ENCODE measurements at regions not wholly inside any gene's neighbourhood (a gene's known extent, or its start where the extent isn't known, plus 50 kb on each side); places are given as distances from the start of the nearest gene placed in this dataset.

DNA sequence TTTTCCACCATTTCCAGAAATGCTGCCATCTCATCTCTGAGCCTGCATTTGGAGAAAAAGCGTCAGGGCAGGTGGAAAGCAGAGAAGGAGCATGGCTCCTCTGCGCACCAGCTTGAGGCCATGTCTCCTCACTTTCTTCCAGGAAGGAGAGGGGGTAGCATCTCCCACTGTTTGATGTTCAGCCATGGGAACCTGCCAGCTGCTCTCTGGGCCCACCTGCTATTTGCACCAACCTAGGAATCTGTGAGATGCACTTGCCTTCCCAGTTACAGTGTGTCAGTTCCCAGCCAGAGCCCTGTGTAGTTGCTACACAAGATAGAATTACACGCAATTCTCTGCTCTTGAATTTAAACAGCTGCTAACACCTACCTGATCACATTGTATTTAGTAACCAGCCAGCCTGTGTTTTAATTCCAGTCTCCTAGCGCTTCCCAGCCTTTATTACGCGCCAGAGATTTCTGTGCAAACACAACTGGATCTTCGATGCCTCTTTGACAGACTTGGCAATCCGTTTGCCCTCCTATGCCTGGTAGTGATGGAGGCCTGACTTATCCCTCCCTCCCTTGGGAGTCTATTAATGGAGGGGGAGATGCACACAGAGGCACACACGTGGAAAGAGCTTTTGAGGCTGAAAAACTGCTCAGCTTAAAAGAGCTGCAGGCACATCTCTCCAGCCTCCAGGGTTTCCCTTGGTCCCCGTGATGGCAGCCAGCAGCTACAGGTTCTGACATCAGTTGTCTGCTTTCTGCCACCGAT, 98.1 kb upstream of the SEC14L1 start:
- Histone ChIP-seq H3K4me2 (ENCODE audit: low read depth, low read length) (no peak overlapping the region), H2BK20ac (ENCODE audit: low read depth, low read length) (no peak overlapping the region), H3K4ac (ENCODE audit: low read depth, low read length) (no peak overlapping the region), H3K4me3 (ENCODE audit: insufficient read depth, low read depth, low read length) (no peak overlapping the region), H3K18ac (ENCODE audit: low read depth, low read length) (no peak overlapping the region), H2AFZ (replicated peaks; ENCODE audit: low read length, poor library complexity) (no peak overlapping the region), H3K27ac (ENCODE audit: insufficient read depth, low read length) (no peak overlapping the region), H3K36me3 (ENCODE audit: control insufficient read depth, insufficient read depth, low read length) (no peaks in the 10 kb centered on the region), H3K56ac (ENCODE audit: extremely low read depth, insufficient read depth, low read length) (no peak overlapping the region), H4K91ac (ENCODE audit: insufficient read depth, low read depth, low read length) (no peak overlapping the region), H2AK9ac (replicated peaks; ENCODE audit: low read depth, low read length, poor library complexity) (no peak overlapping the region), H2AK5ac (ENCODE audit: low read depth, low read length) (no peak overlapping the region), H4K5ac (ENCODE audit: low read depth, low read length) (no peak overlapping the region), H3K27me3 (ENCODE audit: control insufficient read depth, insufficient read depth, low read length) (peaks cover 29% of the 10 kb centered on the region), H3K9ac (ENCODE audit: low read depth, low read length) (no peak overlapping the region), H4K8ac (ENCODE audit: low read depth in 2 of 2, low read length in 2 of 2) (no peak overlapping the region), H3K9me3 (ENCODE audit: control insufficient read depth, insufficient read depth, low read length) (0 out of 2 replicates have a peak, but pooled peaks cover 1% of the 10 kb centered on the region), H3K4me1 (ENCODE audit: control insufficient read depth, insufficient read depth, low read length) (no peaks in the 10 kb centered on the region), H3K79me1 (ENCODE audit: low read depth in 1 of 2, low read length in 2 of 2) (no peaks in the 10 kb centered on the region), H3K23ac (ENCODE audit: low read depth, low read length) (no peak overlapping the region), H2BK120ac (ENCODE audit: low read depth, low read length) (no peak overlapping the region), H4K20me1 (ENCODE audit: insufficient read depth, low read length) (no peaks in the 10 kb centered on the region), H3K9me1 (ENCODE audit: insufficient read depth, low read length) (no peaks in the 10 kb centered on the region), H3K14ac (replicated peaks; ENCODE audit: low read depth, low read length) (no peak overlapping the region), H2BK5ac (ENCODE audit: low read depth, low read length, poor library complexity, severe bottlenecking) (no peak overlapping the region), H2BK15ac (ENCODE audit: low read depth, low read length) (no peak overlapping the region)
- BruUV-seq (replicated peaks): no TSS peak
- DNase-seq (no peak), ATAC-seq (ENCODE audit: low read depth) (no peak)
- WGBS, 2 experiments (ENCODE audit: extremely low coverage in 2 of 2, insufficient read length in 1 of 2): 85% methylated on average over 4 of the region's 11 CpGs; no CpG with 5 or more reads in 1 of the 2 experiments
- dilution Hi-C loops (cut with HindIII; ENCODE audit: low sequenced_read_pairs, unreplicated experiment) (no loop called here), in situ Hi-C loops (cut with MboI; ENCODE audit: low sequenced_read_pairs) (no loop called here), intact Hi-C loops (cut with micrococcal nuclease) (no loop called here)
- POLR2A ChIA-PET (ENCODE audit: unreplicated experiment): no interaction called here
- CTCF ChIA-PET: interaction anchor here (0.6 to 1.1 kb wide), 2 partner anchors 13 to 31 kb away, joined by 3 read pairs; no protein-coding TSS in a partner anchor
- TF ChIP-seq SMC3 (IDR thresholded peaks at IDR 0.05; ENCODE audit: low read depth, low read length) (no peak), CTCF (conservative IDR thresholded peaks at IDR 0.05; ENCODE audit: low read depth, low read length) (no peak), NFE2L2 (IDR thresholded peaks at IDR 0.05; ENCODE audit: low read depth, low read length) (no peak), CEBPB (IDR thresholded peaks at IDR 0.05; ENCODE audit: low read depth, low read length) (no peak), MAFK (IDR thresholded peaks at IDR 0.05; ENCODE audit: low read depth, low read length) (no peak), CHD1 (IDR thresholded peaks at IDR 0.05; ENCODE audit: low read depth, low read length) (no peak), MAZ (IDR thresholded peaks at IDR 0.05; ENCODE audit: borderline replicate concordance, low read depth, low read length) (no peak), RAD21 (IDR thresholded peaks at IDR 0.05; ENCODE audit: low read length) (no peak), RFX5 (IDR thresholded peaks at IDR 0.05; ENCODE audit: low read depth, low read length) (no peak), MXI1 (IDR thresholded peaks at IDR 0.05; ENCODE audit: borderline replicate concordance, low read depth, low read length) (no peak), BHLHE40 (IDR thresholded peaks at IDR 0.05; ENCODE audit: low read depth, low read length) (no peak)
- TF ChIP-seq, protein P1, sequence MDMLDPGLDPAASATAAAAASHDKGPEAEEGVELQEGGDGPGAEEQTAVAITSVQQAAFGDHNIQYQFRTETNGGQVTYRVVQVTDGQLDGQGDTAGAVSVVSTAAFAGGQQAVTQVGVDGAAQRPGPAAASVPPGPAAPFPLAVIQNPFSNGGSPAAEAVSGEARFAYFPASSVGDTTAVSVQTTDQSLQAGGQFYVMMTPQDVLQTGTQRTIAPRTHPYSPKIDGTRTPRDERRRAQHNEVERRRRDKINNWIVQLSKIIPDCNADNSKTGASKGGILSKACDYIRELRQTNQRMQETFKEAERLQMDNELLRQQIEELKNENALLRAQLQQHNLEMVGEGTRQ (IDR thresholded peaks at IDR 0.05; ENCODE audit: low read depth, low read length): no peak

Measured in IMR-90 (cell line).